Stimulated activated CD4-positive, alpha-beta T cell treated with anti-CD3 and anti-CD28 coated beads, Interleukin-4, amount 100 ng/mL, for 24 hours (primary cell): ENCODE measurements at regions not wholly inside any gene's neighbourhood (a gene's known extent, or its start where the extent isn't known, plus 50 kb on each side); places are given as distances from the start of the nearest gene placed in this dataset.

ENCODE experiments used
- DNase-seq: peaks from one replicate; pipeline ENCODE4 v3.0.0-alpha.2; 2020

- DNase-seq: no peak
Measured at GRCh38 chrX:2607113-2607512, 84.0 kb upstream of the CD99 start.

- DNase-seq: no peak
Measured at GRCh38 chrX:2600564-2600963, 90.5 kb upstream of the CD99 start.

- DNase-seq: no peak
Measured at GRCh38 chrX:2596555-2597255, 94.4 kb upstream of the CD99 start.

- no peak for DNase-seq
Measured at GRCh38 chrX:2596045-2596444, 95.0 kb upstream of the CD99 start.

- no peak for DNase-seq
Measured at GRCh38 chrX:2595258-2595657, 94.5 kb upstream of the DHRSX start.

DNA sequence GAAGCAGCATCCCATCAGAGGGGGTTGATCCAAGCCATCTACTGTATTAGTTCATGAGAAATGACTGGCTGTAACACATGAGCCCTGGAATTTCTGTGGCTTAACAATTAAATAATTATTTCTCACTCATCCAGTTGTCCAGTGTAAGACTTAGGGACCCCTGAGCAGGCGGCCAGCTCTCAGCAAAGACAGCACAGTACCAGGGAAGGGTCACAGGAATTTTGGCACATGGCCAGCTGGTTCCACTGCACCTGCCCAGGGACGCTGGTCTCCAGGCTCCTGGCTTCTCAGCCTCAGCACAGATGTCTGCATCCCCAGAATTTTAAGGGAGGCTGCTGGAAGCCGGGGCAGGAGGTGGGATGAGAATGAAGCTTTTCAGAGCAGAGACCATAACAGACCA, 93.7 kb upstream of the DHRSX start:
- DNase-seq: no peak

DNA sequence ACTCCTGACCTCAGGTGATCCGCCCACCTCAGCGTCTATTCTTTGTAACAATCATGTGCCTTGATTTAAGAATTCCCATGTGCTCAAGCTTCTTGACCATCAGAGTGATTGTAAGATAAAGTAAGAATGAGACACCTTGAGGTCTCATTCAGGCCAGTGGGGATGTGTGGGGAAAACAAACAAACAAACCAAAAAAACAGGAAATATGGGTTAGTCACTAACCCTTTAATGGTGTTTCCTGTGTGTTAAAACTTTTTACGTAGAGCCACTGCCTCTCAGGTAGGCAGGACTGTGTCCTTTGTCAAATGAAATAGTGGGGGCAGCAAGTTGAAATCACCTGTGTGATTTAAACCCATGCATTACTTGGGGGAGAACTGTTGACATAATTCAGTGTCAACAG, 91.5 kb upstream of the DHRSX start:
- no peak for DNase-seq

DNA sequence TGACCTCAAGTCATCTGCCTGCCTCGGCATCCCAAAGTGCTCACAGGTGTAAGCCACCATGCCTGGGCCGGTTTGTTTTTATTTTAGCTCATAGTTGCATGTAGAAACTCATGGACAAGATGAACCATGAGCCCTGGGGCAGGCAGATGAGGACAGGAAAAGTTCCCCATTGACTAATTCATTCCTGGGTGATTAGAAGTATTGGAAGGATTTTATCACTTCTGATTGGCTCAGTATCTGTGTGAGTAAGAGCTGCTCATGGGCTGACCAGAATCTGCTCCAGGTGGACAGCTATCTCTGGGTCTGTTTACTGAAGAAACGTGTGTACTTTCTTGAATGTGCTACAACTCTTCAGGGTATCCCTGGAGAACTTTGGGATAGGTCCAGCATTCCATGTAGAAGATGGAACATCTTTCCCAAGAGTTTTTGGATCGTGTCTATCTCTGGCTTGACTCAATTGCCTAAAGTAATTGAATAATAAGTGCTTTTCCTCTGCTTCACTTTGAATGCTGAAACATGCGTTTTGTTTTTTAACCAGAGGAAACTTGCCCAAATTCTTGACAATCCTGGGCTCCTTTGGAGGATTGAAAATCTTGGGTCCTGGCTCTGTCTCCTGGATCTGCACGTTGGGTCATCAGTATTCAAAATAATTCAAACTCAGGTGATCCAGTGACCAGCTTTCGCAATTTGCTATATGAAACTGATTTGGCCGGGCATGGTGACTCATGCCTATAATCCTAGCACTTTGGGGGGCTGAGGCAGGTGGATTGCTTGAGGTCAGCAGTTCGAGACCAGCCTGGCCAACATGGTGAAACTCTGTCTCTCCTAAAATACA, 88.6 kb upstream of the DHRSX start:
- no peak for DNase-seq

- DNase-seq: no peak
Measured at GRCh38 chrX:2588049-2588448, 87.3 kb upstream of the DHRSX start.

- DNase-seq: no peak
Measured at GRCh38 chrX:2587146-2587545, 86.4 kb upstream of the DHRSX start.

DNA sequence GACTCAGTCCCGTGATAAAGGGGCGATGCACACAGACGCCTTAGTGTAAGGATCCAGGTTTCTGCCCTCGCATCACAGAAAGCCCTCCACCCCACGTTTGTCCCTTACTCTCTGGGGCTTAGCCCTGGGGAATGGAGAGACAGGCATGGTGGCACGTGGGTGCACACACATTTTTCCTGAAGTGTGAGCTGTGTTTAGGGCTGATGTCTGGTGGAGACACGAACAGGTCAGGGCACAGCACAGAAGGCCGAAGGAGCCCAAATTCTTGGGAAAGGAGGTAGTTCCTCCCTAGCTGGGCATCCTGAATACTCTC, 84.3 kb upstream of the DHRSX start:
- no peak for DNase-seq

DNA sequence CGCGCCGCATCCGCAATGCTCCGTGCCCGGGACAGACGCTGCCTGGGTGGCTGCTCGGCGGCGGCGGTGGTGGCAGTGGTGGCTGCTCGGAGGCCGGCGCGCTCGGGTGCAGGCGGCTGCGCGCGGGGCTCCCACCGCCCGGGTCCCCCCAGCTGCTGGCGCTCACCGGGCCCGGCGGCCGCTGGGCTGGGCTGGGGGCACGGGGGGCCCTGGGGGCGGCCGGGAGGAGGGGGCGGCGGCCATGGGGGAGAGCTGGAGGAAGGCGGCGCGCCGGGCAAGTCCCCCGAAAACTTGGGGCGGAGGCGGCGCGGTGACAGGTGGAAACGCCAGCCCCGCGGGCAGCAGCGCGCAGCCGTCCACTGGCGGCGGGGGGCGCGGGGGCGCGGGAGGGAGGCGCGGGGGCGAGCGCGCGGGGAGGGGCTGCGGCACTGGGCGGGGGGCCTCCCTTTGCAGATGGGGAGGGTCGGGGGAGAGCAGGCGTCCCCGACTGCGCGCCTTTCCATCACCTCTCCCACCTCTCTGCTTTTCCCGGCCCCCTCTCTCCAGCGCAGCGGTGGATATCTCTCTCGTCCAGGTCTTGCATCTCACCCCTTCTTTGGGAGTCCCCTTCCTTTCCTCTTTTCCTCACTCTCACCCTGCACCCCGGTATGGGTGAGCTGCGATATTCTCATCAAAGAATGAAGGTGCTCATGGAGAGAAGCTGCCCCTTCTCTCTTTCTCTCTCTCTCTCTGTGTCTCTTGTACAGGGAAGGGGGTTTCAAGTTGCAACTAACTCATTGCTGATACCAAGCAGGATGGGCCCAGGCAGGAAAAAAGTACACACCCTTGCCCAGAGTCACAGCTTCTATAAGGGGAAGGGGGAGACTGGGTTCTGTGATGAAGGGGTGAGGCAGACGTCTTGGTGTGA, 83.7 kb upstream of the DHRSX start:
- DNase-seq: no peak

GRCh38 chrX:2583194-2584162, 82.7 kb upstream of the DHRSX start:
- no peak for DNase-seq

DNA sequence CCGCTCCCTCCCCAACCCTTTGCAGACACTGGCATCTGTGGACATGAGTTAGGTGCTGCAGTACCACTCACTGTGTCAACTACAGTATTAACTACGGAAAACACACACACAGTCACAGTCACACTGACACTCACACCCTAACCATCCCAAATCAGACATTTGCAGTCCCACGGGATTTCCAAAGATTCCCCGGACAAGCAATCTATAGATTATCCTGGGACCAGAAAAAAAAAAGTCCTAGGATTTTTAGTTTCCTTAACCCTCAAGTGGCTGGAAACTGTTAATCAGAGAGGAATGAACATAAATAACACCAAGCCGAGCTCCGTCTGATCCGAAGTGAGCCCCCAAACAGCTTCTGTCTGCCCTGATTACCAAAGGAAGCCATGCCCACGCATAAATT, 81.9 kb upstream of the DHRSX start:
- DNase-seq: no peak

DNA sequence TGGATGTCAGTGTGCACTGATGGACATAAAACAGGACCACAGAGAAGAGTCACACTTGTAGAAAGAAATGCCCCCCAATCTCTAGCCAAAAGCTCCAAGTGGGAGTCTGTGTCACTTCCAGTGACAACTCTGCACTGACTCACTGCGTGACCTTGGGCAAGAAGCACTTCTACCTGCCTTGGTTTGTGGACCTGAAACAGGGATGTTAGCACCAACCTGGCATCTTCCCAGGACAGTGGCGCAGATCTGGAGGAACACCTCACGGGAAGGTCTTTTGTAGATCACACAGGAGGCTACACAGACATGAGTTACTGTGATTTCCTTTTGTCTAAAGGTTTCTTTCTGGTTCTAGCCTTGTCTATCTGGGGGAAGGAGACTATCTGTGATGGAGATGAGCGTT, 80.5 kb upstream of the DHRSX start:
- DNase-seq: no peak

DNA sequence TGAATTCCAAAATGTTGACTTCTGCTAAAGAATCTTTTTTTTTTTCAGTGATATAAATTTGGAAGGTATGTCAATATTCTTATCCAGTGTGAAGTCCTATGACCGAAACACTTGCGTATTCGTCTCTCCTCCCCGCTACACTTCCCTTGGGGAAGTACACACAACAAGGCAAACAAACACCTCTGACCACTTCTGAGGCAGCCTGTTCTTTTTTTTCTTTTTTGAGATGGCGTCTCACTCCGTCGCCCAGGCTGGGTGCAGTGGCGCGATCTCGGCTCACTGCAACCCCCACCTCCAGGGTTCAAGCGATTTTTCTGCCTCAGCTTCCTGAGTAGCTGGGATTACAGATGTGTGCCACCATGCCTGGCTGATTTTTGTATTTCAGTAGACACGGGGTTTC, 78.1 kb upstream of the DHRSX start:
- DNase-seq: no peak

- no peak for DNase-seq
Measured at GRCh38 chrX:2577844-2578466, 77.2 kb upstream of the DHRSX start.

- DNase-seq: no peak
Measured at GRCh38 chrX:2576793-2577192, 76.0 kb upstream of the DHRSX start.

GRCh38 chrX:2574271-2574670, 73.5 kb upstream of the DHRSX start:
- no peak for DNase-seq

DNA sequence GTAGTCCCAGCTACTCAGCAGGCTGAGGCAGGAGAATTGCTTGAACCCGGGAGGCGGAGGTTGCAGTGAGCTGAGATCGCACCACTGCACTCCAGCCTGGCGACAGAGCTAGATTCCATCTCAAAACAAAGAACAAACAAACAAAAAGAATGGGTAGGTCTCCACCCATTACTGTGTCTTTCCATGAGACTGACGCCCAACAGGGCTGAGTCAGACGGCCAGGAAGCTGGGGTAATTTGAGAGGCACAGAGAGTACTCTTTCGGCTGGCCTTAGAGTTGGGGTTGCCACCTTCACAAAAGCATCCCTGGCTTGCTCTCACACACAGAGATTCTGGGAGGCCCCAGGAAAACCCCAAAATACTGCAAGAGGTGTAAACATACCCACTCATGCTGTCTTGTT, 72.0 kb upstream of the DHRSX start:
- DNase-seq: no peak

GRCh38 chrX:2568125-2568524, 67.3 kb upstream of the DHRSX start:
- no peak for DNase-seq

DNA sequence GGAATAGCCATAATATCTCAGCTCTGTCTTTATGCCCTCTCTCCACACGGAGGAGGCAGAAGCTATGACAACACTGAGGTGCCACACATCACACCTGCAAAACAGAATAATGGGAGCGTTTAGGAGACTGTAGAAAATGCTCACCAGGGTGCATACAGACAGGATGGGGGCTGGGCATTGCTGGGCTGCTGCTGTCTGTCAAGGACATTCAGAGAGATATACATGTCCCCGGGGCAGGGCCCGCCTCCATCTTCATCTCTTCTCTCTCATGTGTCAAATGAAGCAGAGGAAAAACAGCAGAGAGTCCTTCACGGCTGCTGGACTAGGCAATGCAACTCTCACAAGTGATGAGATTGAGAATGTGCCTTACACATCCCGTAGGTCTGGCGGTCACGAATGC, 65.3 kb upstream of the DHRSX start:
- no peak for DNase-seq
